Osteoblast (primary cell): ENCODE measurements at regions not wholly inside any gene's neighbourhood (a gene's known extent, or its start where the extent isn't known, plus 50 kb on each side); places are given as distances from the start of the nearest gene placed in this dataset.

ENCODE experiments used
- DNase-seq: peaks from one replicate; pipeline ENCODE4 v3.0.0; 2011; ENCODE audit warnings: low spot score, mixed read lengths; ENCODE audit not compliant: insufficient read length; ENCODE audit errors: missing footprints
- H2AFZ ChIP-seq: 2 replicates; pipeline ENCODE4 v1.6.0; 2011; ENCODE audit warnings: mild to moderate bottlenecking, low read length
- H3K27ac ChIP-seq: 2 replicates; pipeline ENCODE4 v1.5.1; 2011; ENCODE audit warnings: mild to moderate bottlenecking, low read depth, low read length, moderate library complexity
- H3K27me3 ChIP-seq: 2 replicates; pipeline ENCODE4 v1.6.0; 2012; ENCODE audit warnings: mild to moderate bottlenecking, control low read depth, inconsistent platforms, low read length, moderate library complexity; ENCODE audit not compliant: insufficient read depth
- H3K36me3 ChIP-seq: 2 replicates; pipeline ENCODE4 v1.5.1; 2011; ENCODE audit warnings: mild to moderate bottlenecking, low read length, control low read depth, moderate library complexity; ENCODE audit not compliant: insufficient read depth
- H3K4me1 ChIP-seq: 2 replicates; pipeline ENCODE4 v1.5.1; 2011; ENCODE audit warnings: mild to moderate bottlenecking, low read length, control low read depth, moderate library complexity; ENCODE audit not compliant: insufficient read depth
- H3K4me2 ChIP-seq: 2 replicates; pipeline ENCODE4 v1.6.0; 2011; ENCODE audit warnings: mild to moderate bottlenecking, low read length; ENCODE audit not compliant: insufficient read depth
- H3K4me3 ChIP-seq: fragments of 200-600 bp; sonication (generic); 3 replicates; pipeline ENCODE4 v1.5.1; 2012; ENCODE audit warnings: mild to moderate bottlenecking, low read length, inconsistent platforms; ENCODE audit not compliant: insufficient read depth
- H3K79me2 ChIP-seq: 2 replicates; pipeline ENCODE4 v1.6.0; 2012; ENCODE audit warnings: mild to moderate bottlenecking, low read length, control low read depth, inconsistent platforms; ENCODE audit not compliant: insufficient read depth
- H3K9me3 ChIP-seq: 2 replicates; pipeline ENCODE4 v1.5.1; 2011; ENCODE audit warnings: low read depth, low read length, control low read depth
- H4K20me1 ChIP-seq: 2 replicates; pipeline ENCODE4 v1.6.0; 2012; ENCODE audit warnings: mild to moderate bottlenecking, low read length, control low read depth; ENCODE audit not compliant: insufficient read depth
- CTCF ChIP-seq: IDR thresholded peaks from 2 replicates; pipeline ENCODE4 v1.5.1; 2011; ENCODE audit warnings: mild to moderate bottlenecking, low read depth, low read length, moderate library complexity; ENCODE audit errors: extremely low read depth

- Histone ChIP-seq H3K36me3 (no peaks in the 10 kb centered on the region), H3K4me3 (no peak overlapping the region), H3K4me2 (no peak overlapping the region), H2AFZ (no peak overlapping the region), H3K27ac (no peak overlapping the region), H3K79me2 (no peaks in the 10 kb centered on the region), H3K9me3 (no peaks in the 10 kb centered on the region), H3K4me1 (peaks cover 10% of the 10 kb centered on the region), H3K27me3 (no peaks in the 10 kb centered on the region), H4K20me1 (no peaks in the 10 kb centered on the region)
- no peak for TF ChIP-seq CTCF
- no peak for DNase-seq
Observed at GRCh38 chr1:38242506-38242905, 195.9 kb upstream of the POU3F1 start.

GRCh38 chr1:38241594-38242334 is 195.2 kb upstream of the POU3F1 start:
- Histone ChIP-seq H3K36me3 (no peaks in the 10 kb centered on the region), H3K4me3 (no peak overlapping the region), H2AFZ (no peak overlapping the region), H3K27me3 (no peaks in the 10 kb centered on the region), H3K9me3 (no peaks in the 10 kb centered on the region), H3K4me2 (no peak overlapping the region), H3K4me1 (peaks cover 4% of the 10 kb centered on the region), H3K79me2 (no peaks in the 10 kb centered on the region), H4K20me1 (no peaks in the 10 kb centered on the region), H3K27ac (no peak overlapping the region)
- no peak for TF ChIP-seq CTCF
- no peak for DNase-seq

GRCh38 chr1:38240618-38241017 is 194.0 kb upstream of the POU3F1 start:
- no peaks in the 10 kb centered on the region for H4K20me1 ChIP-seq
- DNase-seq, result no peak
- TF ChIP-seq CTCF, result no peak
- H3K79me2 ChIP-seq, result no peaks in the 10 kb centered on the region
- H3K4me2 ChIP-seq, result no peak overlapping the region
- no peaks in the 10 kb centered on the region for H3K27me3 ChIP-seq
- H2AFZ ChIP-seq, result no peak overlapping the region
- H3K9me3 ChIP-seq, result no peaks in the 10 kb centered on the region
- no peak overlapping the region for H3K4me3 ChIP-seq
- H3K27ac ChIP-seq, result no peak overlapping the region
- H3K4me1 ChIP-seq, result peaks cover 6% of the 10 kb centered on the region
- no peaks in the 10 kb centered on the region for H3K36me3 ChIP-seq

- H3K27me3 ChIP-seq, result no peaks in the 10 kb centered on the region
- H3K4me1 ChIP-seq, result peaks cover 9% of the 10 kb centered on the region
- H3K4me3 ChIP-seq, result no peak overlapping the region
- no peaks in the 10 kb centered on the region for H3K9me3 ChIP-seq
- no peaks in the 10 kb centered on the region for H4K20me1 ChIP-seq
- no peak overlapping the region for H2AFZ ChIP-seq
- H3K4me2 ChIP-seq, result no peak overlapping the region
- TF ChIP-seq CTCF, result no peak
- no peaks in the 10 kb centered on the region for H3K79me2 ChIP-seq
- no peak overlapping the region for H3K27ac ChIP-seq
- no peaks in the 10 kb centered on the region for H3K36me3 ChIP-seq
- peak; percentile 31 for DNase-seq
Observed at GRCh38 chr1:38239258-38239835, 192.8 kb upstream of the POU3F1 start.
